Prostate gland (tissue), 2 donors: ENCODE measurements at regions not wholly inside any gene's neighbourhood (a gene's known extent, or its start where the extent isn't known, plus 50 kb on each side); places are given as distances from the start of the nearest gene placed in this dataset. TPM values are rescaled to one million over a fixed set of nuclear protein-coding genes. Genes with fewer than 3 reads are reported as not detected.

ENCODE experiments used
- DNase-seq: peaks from one replicate; pipeline ENCODE4 v3.0.0-alpha.2; 2019; ENCODE audit warnings: low spot score
- H3K27ac ChIP-seq, 2 donors: fragments of 200-600 bp; sonication (generic); 2 replicates each; pipeline ENCODE4 v1.5.1; 2017 to 2019
- H3K27me3 ChIP-seq: fragments of 200-600 bp; sonication (generic); replicated peaks from 2 replicates; pipeline ENCODE4 v1.5.1; 2019; ENCODE audit not compliant: insufficient read depth
- H3K36me3 ChIP-seq, 2 donors: fragments of 200-600 bp; sonication (generic); 1 replicate in 1 of 2; 2 replicates in 1 of 2; pipeline versions ENCODE4 v1.5.1 to v1.8.1; 2017 to 2019
- H3K4me1 ChIP-seq: fragments of 200-600 bp; sonication (generic); replicated peaks from 2 replicates; pipeline ENCODE4 v1.5.1; 2019
- H3K4me3 ChIP-seq, 2 donors: fragments of 200-600 bp; sonication (generic); 2 replicates each; pipeline ENCODE4 v1.5.1; 2017 to 2019
- H3K9me3 ChIP-seq: fragments of 200-600 bp; sonication (generic); 2 replicates; pipeline ENCODE4 v1.5.1; 2017
- POLR2A ChIP-seq: fragments of 450-650 bp; IDR thresholded peaks from one replicate; pipeline ENCODE4 v1.6.1; 2016; ENCODE audit warnings: antibody characterized with exemption, mild to moderate bottlenecking
- POLR2AphosphoS5 ChIP-seq: sonication (generic); formaldehyde crosslinking; IDR thresholded peaks from one replicate; pipeline ENCODE4 v1.6.1; 2017; ENCODE audit warnings: antibody characterized with exemption
- WGBS: methylation state at CpG from one replicate; pipeline ENCODE4 v1.1.5; 2018; 5-methylcytosine and 5-hydroxymethylcytosine counted together
- intact Hi-C: fragments of 100-400 bp; cut with DNase I; formaldehyde crosslinking; loops from one replicate; pipeline ENCODE4 v1.14.2; 2022
- microRNA-seq: library from miRNA; unstranded; fragments of <30 nt; microRNA quantifications from one replicate; pipeline ENCODE4, GENCODE V29; 2016
- small RNA-seq, 2 donors: library from RNA; depleted of rRNA; stranded (forward); fragments of <200 nt; gene quantifications; one replicate each; pipeline ENCODE3, GENCODE V24; 2016
- TF ChIP-seq, protein P1 (sequence below), 4 experiments: fragments of 200-600 bp in 2 of 4; fragments of 450-650 bp in 2 of 4; sonication (generic) in 2 of 4; IDR thresholded peaks; 1 replicate in 3 of 4; 2 replicates in 1 of 4; pipeline ENCODE4 v1.5.1; 2016 to 2019; ENCODE audit warnings: antibody characterized with exemption in 4 of 4, mild to moderate bottlenecking in 2 of 4, moderate library complexity in 2 of 4

DNA sequence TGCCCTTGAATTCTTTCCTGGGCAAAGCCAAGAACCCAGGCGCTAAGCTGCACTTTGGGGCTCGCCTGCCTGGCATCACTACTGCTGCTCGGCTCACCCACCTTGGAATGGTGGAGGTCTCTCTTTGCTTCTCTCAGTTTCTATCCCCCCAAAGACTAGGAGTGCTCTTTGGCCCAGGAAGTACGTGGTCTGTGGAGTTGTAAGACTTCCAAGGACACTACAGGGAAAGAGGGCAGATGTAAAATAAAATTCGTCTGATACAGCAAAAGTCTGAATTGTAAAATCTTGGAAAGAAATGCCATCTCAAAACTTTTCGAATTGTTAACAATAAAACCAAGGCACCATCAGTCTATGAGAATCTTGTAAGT is 52.5 kb upstream of the MAP1LC3B2 start:
- no peak for DNase-seq
- Histone ChIP-seq H3K36me3 (no peaks in the 10 kb centered on the region), H3K27ac (no peak overlapping the region), H3K9me3 (no peaks in the 10 kb centered on the region), H3K4me3 (no peak overlapping the region), H3K27me3 (no peaks in the 10 kb centered on the region), H3K4me1 (no peaks in the 10 kb centered on the region)
- intact Hi-C loops: no loop called here
- WGBS: 69% methylated on average over 6 of the region's 6 CpGs
- TF ChIP-seq, protein P1, sequence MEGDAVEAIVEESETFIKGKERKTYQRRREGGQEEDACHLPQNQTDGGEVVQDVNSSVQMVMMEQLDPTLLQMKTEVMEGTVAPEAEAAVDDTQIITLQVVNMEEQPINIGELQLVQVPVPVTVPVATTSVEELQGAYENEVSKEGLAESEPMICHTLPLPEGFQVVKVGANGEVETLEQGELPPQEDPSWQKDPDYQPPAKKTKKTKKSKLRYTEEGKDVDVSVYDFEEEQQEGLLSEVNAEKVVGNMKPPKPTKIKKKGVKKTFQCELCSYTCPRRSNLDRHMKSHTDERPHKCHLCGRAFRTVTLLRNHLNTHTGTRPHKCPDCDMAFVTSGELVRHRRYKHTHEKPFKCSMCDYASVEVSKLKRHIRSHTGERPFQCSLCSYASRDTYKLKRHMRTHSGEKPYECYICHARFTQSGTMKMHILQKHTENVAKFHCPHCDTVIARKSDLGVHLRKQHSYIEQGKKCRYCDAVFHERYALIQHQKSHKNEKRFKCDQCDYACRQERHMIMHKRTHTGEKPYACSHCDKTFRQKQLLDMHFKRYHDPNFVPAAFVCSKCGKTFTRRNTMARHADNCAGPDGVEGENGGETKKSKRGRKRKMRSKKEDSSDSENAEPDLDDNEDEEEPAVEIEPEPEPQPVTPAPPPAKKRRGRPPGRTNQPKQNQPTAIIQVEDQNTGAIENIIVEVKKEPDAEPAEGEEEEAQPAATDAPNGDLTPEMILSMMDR (IDR thresholded peaks at IDR 0.05): no peak
- TF ChIP-seq POLR2AphosphoS5: no peak
- TF ChIP-seq POLR2A: no peak

DNA sequence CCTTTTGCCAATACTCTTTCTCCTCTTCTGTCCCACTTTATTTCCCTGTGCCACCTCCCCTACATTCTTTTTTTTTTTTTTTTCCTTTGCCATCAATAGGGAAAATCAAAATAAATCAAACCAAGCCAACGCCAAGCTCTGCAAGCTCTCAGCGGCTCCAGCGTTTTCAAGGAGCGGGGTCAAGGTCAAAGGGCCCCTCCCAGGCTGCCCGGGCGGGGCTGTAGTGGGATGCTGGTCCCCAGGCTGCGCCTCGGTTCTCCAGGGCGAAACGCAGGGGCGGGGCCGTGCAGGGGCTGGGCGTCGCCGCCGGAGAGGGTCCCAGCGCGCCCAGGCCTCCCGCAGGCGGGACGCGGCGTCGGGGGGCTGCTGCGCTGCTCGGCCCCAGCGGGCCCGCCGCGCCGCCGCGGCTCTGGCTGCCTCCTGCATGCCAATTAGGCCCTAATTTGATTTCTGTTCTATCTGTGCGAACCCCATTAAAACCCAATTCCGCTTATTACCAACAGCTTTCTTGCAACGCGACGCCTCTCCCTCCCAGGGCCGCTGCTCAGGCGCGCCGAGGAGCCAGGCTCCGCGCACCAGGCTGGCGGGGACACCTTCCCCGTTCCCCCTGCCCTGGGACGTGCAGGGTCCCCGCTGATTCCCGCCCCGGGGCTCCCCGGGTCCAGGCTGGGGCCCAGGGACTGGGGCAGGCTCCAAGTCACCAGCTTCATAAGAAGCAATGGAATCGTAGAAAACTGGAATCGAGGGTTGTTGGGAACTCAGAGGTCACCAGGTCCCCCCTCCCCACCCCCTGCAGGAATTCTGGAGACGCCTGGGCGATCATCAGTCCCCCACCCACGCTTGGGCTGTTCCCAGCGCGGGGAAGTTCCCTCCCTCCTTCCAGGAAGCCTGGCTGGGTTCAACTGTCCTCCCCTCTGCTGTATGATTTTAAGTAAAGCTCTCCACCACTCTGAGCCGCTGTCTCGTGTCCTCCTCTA is 50.7 kb upstream of the MAP1LC3B2 start:
- no peaks in the 10 kb centered on the region for H3K27me3 ChIP-seq
- 6% methylated on average over 59 of the region's 60 CpGs for WGBS
- intact Hi-C loops: no loop called here
- no peaks in the 10 kb centered on the region for H3K4me1 ChIP-seq
- DNase-seq: no peak
- H3K27ac ChIP-seq: no peak overlapping the region
- TF ChIP-seq POLR2AphosphoS5: no peak
- TF ChIP-seq POLR2A: no peak
- TF ChIP-seq, protein P1 (IDR thresholded peaks at IDR 0.05): no peak
- H3K36me3 ChIP-seq: no peaks in the 10 kb centered on the region
- H3K9me3 ChIP-seq: no peaks in the 10 kb centered on the region
- H3K4me3 ChIP-seq: peak overlapping the region; percentile 15 to 27

Small RNA genes lying in the stretch of these regions (microRNA-seq; reads per million reads assigned to microRNA genes)
- not detected for gene MIR4472-2

Small RNA genes lying in the stretch of these regions (small RNA-seq; reads per million reads assigned to genes)
- 0 reads per million in 2 donors for gene MIR4472-2
